Thyroid gland (tissue), 4 donors: ENCODE measurements at regions not wholly inside any gene's neighbourhood (a gene's known extent, or its start where the extent isn't known, plus 50 kb on each side); places are given as distances from the start of the nearest gene placed in this dataset.

Experiments
- DNase-seq, 2 donors: peaks; one replicate each; pipeline ENCODE4 v3.0.0-alpha.2; 2019
- H3K27ac ChIP-seq, 3 donors: fragments of 200-600 bp; sonication (generic); 1 replicate in 2 of 3; 2 replicates in 1 of 3; pipeline ENCODE4 v1.5.1; 2016 to 2019; ENCODE audit warnings: mild to moderate bottlenecking in 1 of 3, moderate library complexity in 1 of 3
- H3K27me3 ChIP-seq: fragments of 200-600 bp; sonication (generic); one replicate; pipeline ENCODE4 v1.5.1; 2019
- H3K36me3 ChIP-seq, 2 donors: fragments of 200-600 bp; sonication (generic); one replicate each; pipeline ENCODE4 v1.5.1; 2016 to 2019
- H3K4me1 ChIP-seq, 2 donors: fragments of 200-600 bp; sonication (generic); one replicate each; pipeline ENCODE4 v1.5.1; 2017 to 2019
- H3K4me3 ChIP-seq, 3 donors: fragments of 200-600 bp; sonication (generic); replicated peaks in 1 of 3; 1 replicate in 2 of 3; 2 replicates in 1 of 3; pipeline ENCODE4 v1.5.1; 2016; ENCODE audit warnings: mild to moderate bottlenecking in 1 of 3
- H3K9me3 ChIP-seq: fragments of 200-600 bp; sonication (generic); one replicate; pipeline ENCODE4 v1.5.1; 2017
- POLR2A ChIP-seq, 2 donors: fragments of 450-650 bp; IDR thresholded peaks; one replicate each; pipeline ENCODE4 v1.6.1; 2017; ENCODE audit warnings: antibody characterized with exemption in 2 of 2, mild to moderate bottlenecking in 2 of 2, moderate library complexity in 1 of 2
- WGBS, 2 donors: methylation state at CpG; one replicate each; pipeline ENCODE4 v1.1.5; 2017; 5-methylcytosine and 5-hydroxymethylcytosine counted together
- intact Hi-C: fragments of 100-400 bp; cut with DNase I; formaldehyde crosslinking; loops from one replicate; pipeline ENCODE4 v1.15.1; 2023
- TF ChIP-seq, protein P1 (sequence below), 6 experiments: fragments of 200-600 bp in 3 of 6; fragments of 450-650 bp in 3 of 6; sonication (generic) in 3 of 6; IDR thresholded peaks; one replicate each; pipeline ENCODE4 v1.5.1; 2016 to 2019; ENCODE audit warnings: antibody characterized with exemption in 6 of 6, mild to moderate bottlenecking in 2 of 6, inconsistent platforms in 1 of 6, moderate library complexity in 1 of 6

GRCh38 chrX:65602221-65602560 lies 65.3 kb upstream of the MSN start:
- no peaks in the 10 kb centered on the region for H3K9me3 ChIP-seq
- no peak for DNase-seq
- H3K36me3 ChIP-seq, result no peaks in the 10 kb centered on the region
- H3K27me3 ChIP-seq, result no peaks in the 10 kb centered on the region
- TF ChIP-seq, protein P1, sequence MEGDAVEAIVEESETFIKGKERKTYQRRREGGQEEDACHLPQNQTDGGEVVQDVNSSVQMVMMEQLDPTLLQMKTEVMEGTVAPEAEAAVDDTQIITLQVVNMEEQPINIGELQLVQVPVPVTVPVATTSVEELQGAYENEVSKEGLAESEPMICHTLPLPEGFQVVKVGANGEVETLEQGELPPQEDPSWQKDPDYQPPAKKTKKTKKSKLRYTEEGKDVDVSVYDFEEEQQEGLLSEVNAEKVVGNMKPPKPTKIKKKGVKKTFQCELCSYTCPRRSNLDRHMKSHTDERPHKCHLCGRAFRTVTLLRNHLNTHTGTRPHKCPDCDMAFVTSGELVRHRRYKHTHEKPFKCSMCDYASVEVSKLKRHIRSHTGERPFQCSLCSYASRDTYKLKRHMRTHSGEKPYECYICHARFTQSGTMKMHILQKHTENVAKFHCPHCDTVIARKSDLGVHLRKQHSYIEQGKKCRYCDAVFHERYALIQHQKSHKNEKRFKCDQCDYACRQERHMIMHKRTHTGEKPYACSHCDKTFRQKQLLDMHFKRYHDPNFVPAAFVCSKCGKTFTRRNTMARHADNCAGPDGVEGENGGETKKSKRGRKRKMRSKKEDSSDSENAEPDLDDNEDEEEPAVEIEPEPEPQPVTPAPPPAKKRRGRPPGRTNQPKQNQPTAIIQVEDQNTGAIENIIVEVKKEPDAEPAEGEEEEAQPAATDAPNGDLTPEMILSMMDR (IDR thresholded peaks at IDR 0.05), result no peak
- no peak for TF ChIP-seq POLR2A (IDR thresholded peaks at IDR 0.05)
- 83 to 89% methylated on average over 2 of the region's 2 CpGs for WGBS, 2 donors
- peak overlapping the region; percentile 30 to 93 (median 82) for H3K27ac ChIP-seq
- intact Hi-C loops, result no loop called here
- peaks cover 7 to 22% of the 10 kb centered on the region in 2 donors for H3K4me1 ChIP-seq
- no peak overlapping the region for H3K4me3 ChIP-seq

- Histone ChIP-seq H3K4me1 (peaks cover 7 to 22% of the 10 kb centered on the region in 2 donors), H3K27me3 (no peaks in the 10 kb centered on the region), H3K36me3 (no peaks in the 10 kb centered on the region), H3K27ac (peak overlapping the region; percentile 82 to 93 (median 86)), H3K9me3 (no peaks in the 10 kb centered on the region), H3K4me3 (no peak overlapping the region)
- intact Hi-C loops, result no loop called here
- WGBS, 2 donors, result 56 to 65% methylated on average over 3 of the region's 3 CpGs
- DNase-seq, result peak; percentile 68 to 79
- TF ChIP-seq, protein P1 (IDR thresholded peaks at IDR 0.05), result peak in 2 of 6 experiments; percentile 26 to 31
- peak in 1 of 2 donors; percentile 36 for TF ChIP-seq POLR2A (IDR thresholded peaks at IDR 0.05)
Observed at GRCh38 chrX:65601530-65602220, 65.8 kb upstream of the MSN start.

GRCh38 chrX:65601126-65601525 lies 66.3 kb upstream of the MSN start:
- no peak for TF ChIP-seq POLR2A (IDR thresholded peaks at IDR 0.05)
- TF ChIP-seq, protein P1 (IDR thresholded peaks at IDR 0.05), result no peak
- no peak for DNase-seq
- WGBS, 2 donors, result 59 to 78% methylated on average over 3 of the region's 3 CpGs
- Histone ChIP-seq H3K9me3 (no peaks in the 10 kb centered on the region), H3K27ac (peak overlapping the region; percentile 82 to 93 (median 86)), H3K36me3 (no peaks in the 10 kb centered on the region), H3K4me1 (peaks cover 7 to 27% of the 10 kb centered on the region in 2 donors), H3K4me3 (no peak overlapping the region), H3K27me3 (no peaks in the 10 kb centered on the region)
- intact Hi-C loops, result no loop called here

DNA sequence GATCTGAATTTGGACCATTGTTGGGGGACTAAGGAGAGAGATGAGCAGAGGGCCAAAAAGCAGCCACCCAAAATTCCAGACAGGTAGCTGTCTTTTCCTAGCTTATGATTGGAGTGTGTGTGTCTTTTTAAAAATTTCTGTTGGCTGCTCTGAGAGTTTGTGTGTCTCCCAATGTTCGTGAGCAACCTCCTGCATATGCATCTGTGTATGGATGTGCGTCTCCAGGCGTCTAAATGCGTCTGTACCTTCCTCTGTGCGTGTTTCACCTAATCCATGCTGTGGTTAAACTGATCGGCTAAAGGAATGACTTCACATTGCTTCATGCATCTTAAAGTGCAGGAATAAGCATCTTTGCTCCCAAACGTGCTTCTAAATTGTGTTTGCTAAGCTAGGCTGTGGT lies 65.5 kb upstream of the LAS1L start:
- TF ChIP-seq, protein P1 (IDR thresholded peaks at IDR 0.05), result no peak
- TF ChIP-seq POLR2A (IDR thresholded peaks at IDR 0.05), result no peak
- Histone ChIP-seq H3K4me3 (no peak overlapping the region), H3K27ac (peak overlapping the region in 1 of 3 donors; percentile 93), H3K36me3 (no peaks in the 10 kb centered on the region), H3K9me3 (no peaks in the 10 kb centered on the region), H3K4me1 (peaks cover 7 to 34% of the 10 kb centered on the region in 2 donors), H3K27me3 (no peaks in the 10 kb centered on the region)
- no peak for DNase-seq
- 90 to 93% methylated on average over 7 of the region's 7 CpGs for WGBS, 2 donors
- intact Hi-C loops, result no loop called here

- 88 to 89% methylated on average over 8 of the region's 8 CpGs for WGBS, 2 donors
Observed at GRCh38 chrX:65598559-65599147, 64.1 kb upstream of the LAS1L start.

More at GRCh38 chrX:65598559-65599147, 64.1 kb upstream of the LAS1L start:
- intact Hi-C loops, result loop anchor here (10.0 kb wide), 1 partner anchor 106 kb away; no protein-coding TSS in a partner anchor
- Histone ChIP-seq H3K36me3 (no peaks in the 10 kb centered on the region), H3K4me3 (no peak overlapping the region), H3K27me3 (no peaks in the 10 kb centered on the region), H3K27ac (no peak overlapping the region), H3K9me3 (no peaks in the 10 kb centered on the region), H3K4me1 (peaks cover 7 to 34% of the 10 kb centered on the region in 2 donors)
- TF ChIP-seq, protein P1 (IDR thresholded peaks at IDR 0.05), result no peak
- TF ChIP-seq POLR2A (IDR thresholded peaks at IDR 0.05), result no peak
- no peak for DNase-seq
